Testis (tissue), 2 donors: ENCODE measurements at regions not wholly inside any gene's neighbourhood (a gene's known extent, or its start where the extent isn't known, plus 50 kb on each side); places are given as distances from the start of the nearest gene placed in this dataset.
"Not testable (repeated sequence)": the region's sequence is repeated elsewhere in the genome, so short reads cannot be mapped to it uniquely, and the experiment has no call there.

ENCODE experiments used
- DNase-seq: peaks from one replicate; pipeline ENCODE4 v3.0.0-alpha.2; 2019
- H3K27ac ChIP-seq, 2 donors: fragments of 200-600 bp; sonication (generic); one replicate each; pipeline ENCODE4 v1.5.1; 2019
- H3K27me3 ChIP-seq: fragments of 200-600 bp; sonication (generic); one replicate; pipeline ENCODE4 v1.5.1; 2019
- H3K36me3 ChIP-seq: fragments of 200-600 bp; sonication (generic); one replicate; pipeline ENCODE4 v1.5.1; 2017; ENCODE audit warnings: low read depth; ENCODE audit errors: missing control alignments
- H3K4me1 ChIP-seq: fragments of 200-600 bp; sonication (generic); one replicate; pipeline ENCODE4 v1.5.1; 2019
- H3K4me3 ChIP-seq, 2 donors: fragments of 200-600 bp; sonication (generic); one replicate each; pipeline ENCODE4 v1.5.1; 2017 to 2019
- H3K9me3 ChIP-seq: fragments of 200-600 bp; sonication (generic); one replicate; pipeline ENCODE4 v1.5.1; 2017
- POLR2A ChIP-seq: fragments of 450-650 bp; IDR thresholded peaks from one replicate; pipeline ENCODE4 v1.6.1; 2017; ENCODE audit warnings: antibody characterized with exemption, mild to moderate bottlenecking, moderate library complexity
- WGBS, 2 donors: methylation state at CpG; one replicate each; pipeline ENCODE4 v1.1.5; 2018; 5-methylcytosine and 5-hydroxymethylcytosine counted together
- intact Hi-C: fragments of 100-400 bp; cut with DNase I; formaldehyde crosslinking; loops from one replicate; pipeline ENCODE4 v1.15.1; 2023; ENCODE audit warnings: low total_unique reads
- TF ChIP-seq, protein P1 (sequence below), 3 experiments: fragments of 450-650 bp in 2 of 3; fragments of 200-600 bp in 1 of 3; sonication (generic) in 1 of 3; IDR thresholded peaks; one replicate each; pipeline ENCODE4 v1.5.1; 2016 to 2019; ENCODE audit warnings: antibody characterized with exemption in 3 of 3, mild to moderate bottlenecking in 2 of 3, moderate library complexity in 1 of 3

DNA sequence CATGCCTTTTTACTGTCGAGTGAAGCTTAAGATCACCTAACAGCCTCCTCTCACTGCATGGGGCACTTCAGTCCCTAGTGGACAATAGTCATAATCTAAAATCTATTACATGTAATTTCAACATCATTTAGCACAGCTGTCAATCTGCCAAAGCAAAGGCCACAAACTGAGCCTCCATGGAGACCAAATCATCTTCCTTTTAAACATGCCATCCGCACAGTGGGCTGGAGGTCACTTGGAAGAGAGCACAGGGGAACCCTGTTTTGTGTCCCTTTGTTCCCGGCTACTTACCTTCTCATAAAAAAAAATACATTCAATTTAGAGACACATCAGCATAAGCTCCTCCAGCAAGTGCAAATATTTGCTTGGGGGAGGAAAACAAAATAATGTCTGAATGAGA is 167.3 kb downstream of the SQOR start:
- intact Hi-C loops, result no loop called here
- no peak for DNase-seq
- Histone ChIP-seq H3K4me3 (no peak overlapping the region), H3K4me1 (no peaks in the 10 kb centered on the region), H3K27me3 (no peaks in the 10 kb centered on the region), H3K9me3 (no peaks in the 10 kb centered on the region), H3K27ac (no peak overlapping the region), H3K36me3 (no peaks in the 10 kb centered on the region)
- WGBS, 2 donors, result 86 to 89% methylated on average over 3 of the region's 3 CpGs
- TF ChIP-seq, protein P1, sequence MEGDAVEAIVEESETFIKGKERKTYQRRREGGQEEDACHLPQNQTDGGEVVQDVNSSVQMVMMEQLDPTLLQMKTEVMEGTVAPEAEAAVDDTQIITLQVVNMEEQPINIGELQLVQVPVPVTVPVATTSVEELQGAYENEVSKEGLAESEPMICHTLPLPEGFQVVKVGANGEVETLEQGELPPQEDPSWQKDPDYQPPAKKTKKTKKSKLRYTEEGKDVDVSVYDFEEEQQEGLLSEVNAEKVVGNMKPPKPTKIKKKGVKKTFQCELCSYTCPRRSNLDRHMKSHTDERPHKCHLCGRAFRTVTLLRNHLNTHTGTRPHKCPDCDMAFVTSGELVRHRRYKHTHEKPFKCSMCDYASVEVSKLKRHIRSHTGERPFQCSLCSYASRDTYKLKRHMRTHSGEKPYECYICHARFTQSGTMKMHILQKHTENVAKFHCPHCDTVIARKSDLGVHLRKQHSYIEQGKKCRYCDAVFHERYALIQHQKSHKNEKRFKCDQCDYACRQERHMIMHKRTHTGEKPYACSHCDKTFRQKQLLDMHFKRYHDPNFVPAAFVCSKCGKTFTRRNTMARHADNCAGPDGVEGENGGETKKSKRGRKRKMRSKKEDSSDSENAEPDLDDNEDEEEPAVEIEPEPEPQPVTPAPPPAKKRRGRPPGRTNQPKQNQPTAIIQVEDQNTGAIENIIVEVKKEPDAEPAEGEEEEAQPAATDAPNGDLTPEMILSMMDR (IDR thresholded peaks at IDR 0.05), result no peak
- no peak for TF ChIP-seq POLR2A

GRCh38 chr15:45804028-45804427 is 169.2 kb downstream of the SQOR start:
- TF ChIP-seq, protein P1 (IDR thresholded peaks at IDR 0.05), result no peak
- no peak for TF ChIP-seq POLR2A
- H3K27me3 ChIP-seq, result no peaks in the 10 kb centered on the region
- WGBS, 2 donors, result 91 to 94% methylated on average over 3 of the region's 3 CpGs
- no peaks in the 10 kb centered on the region for H3K36me3 ChIP-seq
- intact Hi-C loops, result no loop called here
- no peak for DNase-seq
- no peak overlapping the region for H3K27ac ChIP-seq
- H3K4me1 ChIP-seq, result no peaks in the 10 kb centered on the region
- H3K9me3 ChIP-seq, result no peaks in the 10 kb centered on the region
- H3K4me3 ChIP-seq, result no peak overlapping the region

DNA sequence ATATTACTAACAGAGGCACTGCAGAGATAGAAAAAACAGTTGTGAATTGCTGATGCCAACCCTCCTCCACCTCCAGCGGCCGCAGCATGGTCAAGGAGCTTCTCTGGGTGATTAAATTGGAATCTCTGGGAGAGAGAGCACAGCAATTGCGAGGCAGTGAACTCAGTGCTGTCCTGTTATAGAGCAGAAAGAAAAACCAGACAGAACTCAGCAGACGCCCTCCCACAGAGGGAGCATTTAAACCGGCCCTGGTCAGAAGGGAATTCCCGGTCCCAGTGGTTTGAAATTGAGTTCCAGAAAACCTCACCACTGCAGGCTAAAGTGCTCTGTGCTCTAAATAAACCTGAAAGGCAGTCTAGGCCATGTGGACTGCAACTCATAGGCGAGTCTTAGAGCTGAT is 175.4 kb downstream of the SQOR start:
- H3K9me3 ChIP-seq, result no peaks in the 10 kb centered on the region
- no peak overlapping the region for H3K27ac ChIP-seq
- H3K4me1 ChIP-seq, result no peaks in the 10 kb centered on the region
- 75 to 77% methylated on average over 7 of the region's 7 CpGs for WGBS, 2 donors
- intact Hi-C loops, result no loop called here
- no peaks in the 10 kb centered on the region for H3K36me3 ChIP-seq
- TF ChIP-seq POLR2A, result no peak
- TF ChIP-seq, protein P1 (IDR thresholded peaks at IDR 0.05), result no peak
- H3K4me3 ChIP-seq, result no peak overlapping the region
- DNase-seq, result no peak
- H3K27me3 ChIP-seq, result no peaks in the 10 kb centered on the region

DNA sequence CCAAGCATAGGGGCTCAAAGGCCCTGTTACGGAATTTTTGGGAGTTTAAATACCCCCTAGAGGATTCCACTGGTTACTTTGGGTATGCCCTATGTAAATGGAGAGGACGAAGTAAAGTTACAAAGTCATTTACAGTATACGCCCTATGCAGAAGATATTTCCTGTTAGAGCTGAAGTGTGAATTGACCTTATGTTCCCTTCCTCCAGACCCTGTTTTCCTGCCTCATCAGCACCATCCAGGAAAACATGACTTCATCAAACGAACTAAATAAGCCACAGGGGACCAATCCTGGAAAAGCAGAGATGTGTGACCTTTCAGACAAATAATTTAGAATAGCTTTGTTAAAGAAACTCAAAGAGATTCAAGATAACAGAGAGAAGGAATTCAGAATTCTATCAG is 177.4 kb downstream of the SQOR start:
- WGBS, 2 donors, result 57 to 62% methylated on average over 4 of the region's 4 CpGs
- TF ChIP-seq POLR2A, result no peak
- TF ChIP-seq, protein P1 (IDR thresholded peaks at IDR 0.05), result no peak
- H3K27ac ChIP-seq, result no peak overlapping the region

GRCh38 chr15:45817578-45817977 is 182.7 kb downstream of the SQOR start:
- DNase-seq, H3K9me3 ChIP-seq, H3K4me3 ChIP-seq, H3K27me3 ChIP-seq, H3K36me3 ChIP-seq, intact Hi-C loops, H3K27ac ChIP-seq, H3K4me1 ChIP-seq: not testable (repeated sequence)
- 55 to 88% methylated on average over 2 of the region's 2 CpGs for WGBS, 2 donors

More for the DNA sequence above, 177.4 kb downstream of the SQOR start:
- no peaks in the 10 kb centered on the region for H3K4me1 ChIP-seq
- H3K36me3 ChIP-seq, result no peaks in the 10 kb centered on the region
- H3K27me3 ChIP-seq, result no peaks in the 10 kb centered on the region
- no peak for DNase-seq
- no peaks in the 10 kb centered on the region for H3K9me3 ChIP-seq
- intact Hi-C loops, result no loop called here
- no peak overlapping the region for H3K4me3 ChIP-seq
